ENCODE measurements at regions not wholly inside any gene's neighbourhood (a gene's known extent, or its start where the extent isn't known, plus 50 kb on each side); places are given as distances from the start of the nearest gene placed in this dataset.
A peak's percentile ranks its signal among the peaks of the same experiment; 100 is the strongest.

DNA sequence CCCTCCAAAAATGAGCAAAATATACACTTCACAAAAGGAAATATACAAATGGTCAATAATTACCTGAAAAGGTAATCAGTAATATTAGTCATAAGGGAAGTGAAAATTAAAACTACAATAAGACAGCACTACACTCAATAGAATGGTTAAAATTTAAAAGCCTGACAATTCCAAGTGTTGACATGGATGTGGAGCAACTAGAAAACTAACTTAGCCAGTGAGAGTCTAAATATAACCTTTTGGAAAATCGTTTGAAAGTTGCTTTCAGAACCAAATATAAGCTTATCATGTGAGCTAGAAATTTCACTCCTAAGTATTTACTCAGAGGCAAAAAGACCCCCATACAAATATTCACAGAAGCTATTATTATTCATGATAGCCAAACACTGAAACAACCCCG, 105.1 kb upstream of the MVB12B start:
- no peak for DNase-seq (ENCODE audit: low read depth)

GRCh38 chr9:126222363-126222834, 104.2 kb upstream of the MVB12B start:
- DNase-seq (ENCODE audit: low read depth): no peak

DNA sequence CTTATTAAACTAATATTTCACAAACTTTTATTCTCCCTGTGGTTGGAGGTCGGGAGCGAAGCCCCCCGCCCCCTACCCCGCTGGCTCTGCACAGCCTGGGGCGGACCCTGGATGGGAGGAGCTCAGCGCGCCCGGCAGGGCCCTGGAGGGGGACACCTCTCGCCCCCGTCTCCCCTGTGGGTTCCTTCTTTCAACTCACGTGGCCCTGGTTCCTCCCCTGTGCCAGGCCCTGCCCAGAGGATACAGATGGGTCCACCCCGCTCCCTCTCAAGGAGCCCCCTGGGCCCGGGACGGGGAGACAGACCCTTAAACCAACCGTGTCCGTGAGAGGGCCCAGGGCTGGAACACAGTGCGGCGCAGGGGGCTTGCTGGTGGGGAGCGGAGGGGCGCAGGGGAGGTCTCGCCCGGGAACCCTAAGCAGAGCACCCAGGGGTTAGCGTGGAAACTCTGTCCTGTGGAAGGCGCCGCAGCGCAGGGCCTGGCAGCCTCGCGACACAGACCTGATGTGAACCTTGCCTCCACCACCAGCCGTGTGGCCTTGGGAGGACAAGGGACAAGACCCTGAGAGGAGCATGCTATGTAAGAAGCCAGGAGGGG, 103.7 kb upstream of the MVB12B start:
- no peak for DNase-seq (ENCODE audit: low read depth)

DNA sequence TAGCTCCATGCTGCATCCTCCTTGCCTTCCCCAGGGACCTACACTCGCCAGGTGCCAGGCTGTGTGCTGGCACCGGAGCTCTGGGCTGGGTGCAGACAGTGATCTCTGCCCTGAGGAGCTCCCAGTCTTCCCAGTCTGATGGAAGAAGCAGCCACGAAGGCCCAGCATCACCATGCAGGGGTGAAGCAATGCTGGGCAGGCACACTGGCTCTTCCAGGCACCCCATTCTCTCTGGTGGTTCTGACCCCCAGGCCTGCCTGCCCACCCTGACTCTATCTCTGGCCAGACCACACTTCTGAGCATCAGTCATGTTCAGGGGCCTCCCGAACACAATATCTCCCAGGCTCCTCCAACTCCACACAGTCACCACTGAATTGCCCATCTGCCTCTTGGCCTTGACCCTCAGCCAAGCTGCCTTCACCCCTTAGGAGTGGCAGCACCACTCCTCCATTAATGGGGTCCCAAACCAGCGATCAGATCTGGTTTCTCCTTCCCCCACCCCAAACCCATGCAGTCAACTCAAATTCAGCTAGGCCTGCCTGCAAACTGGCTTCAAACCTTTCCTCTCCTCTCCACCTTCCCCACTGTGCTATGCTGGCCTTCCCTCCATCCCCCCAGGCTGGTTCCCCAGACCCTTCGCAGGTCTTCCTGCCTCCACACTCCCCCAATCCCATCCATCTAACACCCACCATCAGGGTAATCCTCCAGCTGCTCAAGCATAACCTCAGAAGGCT, 102.7 kb upstream of the MVB12B start:
- DNase-seq (ENCODE audit: low read depth): no peak

- DNase-seq (ENCODE audit: low read depth): no peak
These were observed 100.7 kb upstream of the MVB12B start for GRCh38 chr9:126225611-126226609.

DNA sequence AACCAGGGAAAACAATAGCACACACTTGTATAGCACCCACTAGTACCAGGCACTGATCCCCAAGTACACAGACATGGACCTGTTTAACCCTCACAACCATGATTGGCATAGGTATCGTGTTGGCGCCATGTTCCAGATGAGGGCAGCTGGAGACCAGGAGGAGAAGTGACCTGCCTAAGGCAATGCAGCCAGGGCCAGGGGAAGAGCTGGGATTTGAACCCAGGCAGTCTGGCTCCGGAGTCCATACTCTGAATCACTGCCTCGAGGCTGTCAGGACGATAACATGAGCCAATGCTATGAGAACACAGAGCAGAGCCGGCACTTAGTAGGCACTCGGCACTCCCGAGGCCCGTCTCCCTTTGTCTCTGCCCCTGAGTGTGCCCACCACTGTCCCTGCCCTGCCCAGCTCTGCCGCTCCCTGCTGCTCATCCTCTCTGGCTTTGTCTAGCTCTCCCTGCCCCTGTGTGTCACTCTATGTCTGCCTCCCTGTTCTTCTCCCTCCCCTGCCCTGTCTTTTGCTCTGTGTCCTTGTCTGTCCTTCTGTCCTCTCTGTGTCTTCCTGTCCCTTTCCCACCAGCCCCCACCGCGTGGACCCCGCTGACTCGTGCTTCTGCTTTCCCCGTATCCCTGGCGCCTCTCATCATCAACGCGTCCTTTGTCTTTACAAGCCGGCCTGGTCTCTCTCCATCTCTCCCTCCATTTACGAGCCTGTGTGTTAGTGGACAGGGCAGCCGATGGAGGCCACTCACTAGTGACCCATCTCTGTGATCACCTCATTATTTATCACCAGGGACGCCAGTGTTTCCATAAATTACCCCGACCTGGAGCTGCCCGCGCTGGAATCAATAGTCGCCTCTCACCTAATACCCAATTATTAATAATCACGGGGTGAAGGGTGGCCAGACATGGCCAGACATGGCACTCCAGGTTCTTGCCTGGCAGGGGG, 99.4 kb upstream of the MVB12B start:
- DNase-seq (ENCODE audit: low read depth): no peak

GRCh38 chr9:126228111-126228780, 98.4 kb upstream of the MVB12B start:
- DNase-seq (ENCODE audit: low read depth): no peak

DNA sequence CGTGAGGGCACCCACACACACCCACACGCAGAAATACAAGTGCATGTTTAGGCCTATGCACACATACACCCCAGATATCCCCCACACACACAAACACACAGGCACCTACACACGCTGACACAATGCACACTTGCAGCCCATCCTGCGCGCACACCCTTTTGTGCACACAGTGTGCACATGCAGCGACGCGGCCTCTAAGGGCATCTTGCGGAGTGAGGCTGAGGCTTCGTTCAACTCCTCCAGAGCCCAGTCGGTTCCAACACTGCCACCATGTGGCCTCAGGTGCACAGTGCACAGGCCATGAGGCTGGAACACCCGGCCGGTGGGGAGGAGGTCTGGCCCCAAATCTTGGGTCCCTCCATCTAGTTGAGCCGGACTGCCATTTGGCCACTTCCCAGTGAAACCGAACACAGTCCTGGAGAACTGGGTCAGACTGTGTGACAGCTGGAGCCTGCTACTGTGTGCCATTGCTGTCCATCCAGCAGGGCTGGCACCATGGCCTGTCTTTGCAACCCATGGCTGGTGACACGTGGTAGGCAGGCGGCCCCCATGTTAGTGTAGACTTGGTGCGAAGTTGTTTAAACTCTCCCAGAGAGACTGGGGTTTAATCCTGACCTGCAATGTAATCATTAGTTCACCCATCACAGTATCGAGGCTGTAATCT, 97.7 kb upstream of the MVB12B start:
- peak; percentile 11 for DNase-seq (ENCODE audit: low read depth)

DNA sequence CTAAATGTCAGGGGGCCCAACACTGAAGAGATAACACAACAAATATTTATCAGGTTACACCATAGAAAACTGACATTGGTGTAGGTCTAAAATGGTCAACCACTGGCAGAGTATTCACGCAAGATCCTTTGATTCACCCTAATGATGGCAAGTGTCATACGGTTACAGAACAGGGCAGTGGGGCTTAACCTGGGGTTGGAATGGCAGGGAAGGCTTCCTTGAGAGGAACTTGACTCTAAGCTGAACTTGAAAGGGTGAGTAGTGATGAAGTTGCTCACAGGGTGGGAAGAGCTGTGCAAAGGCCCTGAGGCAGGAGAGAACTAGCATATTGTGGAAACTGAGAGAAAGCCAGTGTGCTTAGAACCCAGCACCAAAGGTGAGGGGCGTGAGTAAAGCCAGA, 97.1 kb upstream of the MVB12B start:
- DNase-seq (ENCODE audit: low read depth): no peak

DNA sequence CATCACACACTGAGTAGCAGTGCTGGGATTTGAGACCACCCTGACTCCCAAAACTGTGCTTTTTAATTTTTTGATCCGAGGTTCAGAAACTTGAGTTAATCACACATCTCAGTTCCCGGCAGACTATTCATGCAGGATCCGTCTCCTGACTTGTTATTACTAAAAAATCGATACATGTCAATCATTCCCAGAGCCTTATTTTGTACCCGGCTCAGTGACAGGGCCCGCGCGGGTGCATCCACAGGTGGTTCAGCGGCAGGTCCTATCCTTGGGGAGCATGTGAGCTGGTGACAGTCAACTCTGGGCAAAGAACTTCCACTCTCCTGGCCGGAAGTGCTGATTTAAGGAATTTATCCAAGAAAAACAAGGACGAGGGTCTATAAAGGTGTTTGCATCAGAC, 95.9 kb upstream of the MVB12B start:
- DNase-seq (ENCODE audit: low read depth): no peak

- DNase-seq (ENCODE audit: low read depth): no peak
These were observed 94.2 kb upstream of the MVB12B start for GRCh38 chr9:126232461-126232860.

DNA sequence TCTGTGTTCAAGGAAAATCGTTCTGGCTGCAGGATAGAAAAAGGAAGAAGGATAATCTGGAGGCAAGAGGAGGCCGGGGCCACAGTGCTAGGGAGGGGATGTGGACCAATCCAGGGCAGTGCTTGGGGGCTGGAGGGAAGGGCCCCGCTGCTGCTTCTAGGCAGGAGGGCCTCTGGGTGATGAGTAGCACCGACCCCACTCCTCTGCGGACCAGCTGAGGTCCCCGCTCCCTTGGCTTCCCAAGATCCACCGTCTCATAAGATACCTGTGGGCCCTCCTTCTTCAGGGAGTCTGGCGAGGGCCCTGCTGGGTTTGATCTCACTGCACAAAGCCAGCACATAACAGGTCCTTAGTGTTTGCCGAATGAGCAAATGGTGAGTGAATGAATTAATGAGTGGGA, 93.5 kb upstream of the MVB12B start:
- DNase-seq (ENCODE audit: low read depth): no peak

DNA sequence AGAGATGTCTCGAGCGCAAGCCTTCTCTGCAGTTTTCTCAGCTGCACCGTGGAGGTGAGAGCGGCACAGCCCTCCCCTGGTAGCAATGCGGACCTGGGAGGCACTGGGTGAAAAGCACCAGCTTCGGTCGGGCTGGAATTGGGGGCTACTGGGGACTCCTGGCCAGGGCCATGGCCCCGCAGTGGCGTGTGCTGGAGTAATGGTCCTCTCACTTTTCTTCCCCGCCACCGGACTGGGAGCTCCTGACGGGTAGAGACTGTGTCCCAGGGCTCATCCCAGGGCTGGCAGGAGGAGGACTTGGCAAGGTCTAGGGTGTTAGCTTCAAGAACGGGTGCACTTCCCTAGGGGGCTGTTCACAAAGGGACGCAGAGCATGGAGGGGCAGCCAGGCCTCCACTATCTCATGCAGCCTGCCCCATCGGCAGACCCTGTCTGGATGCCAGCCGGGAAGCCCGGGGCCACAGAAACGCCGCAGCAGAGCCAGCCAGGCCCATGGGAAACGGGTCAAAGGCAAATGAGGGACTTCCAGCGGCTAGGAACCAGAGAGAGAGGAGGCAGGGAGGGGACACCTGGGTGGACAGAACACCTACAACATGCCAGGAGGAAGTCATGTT, 92.6 kb upstream of the MVB12B start:
- no peak for DNase-seq (ENCODE audit: low read depth)

GRCh38 chr9:126234681-126235335, 91.8 kb upstream of the MVB12B start:
- no peak for DNase-seq (ENCODE audit: low read depth)

GRCh38 chr9:126235336-126236243, 91.0 kb upstream of the MVB12B start:
- DNase-seq (ENCODE audit: low read depth): no peak

DNA sequence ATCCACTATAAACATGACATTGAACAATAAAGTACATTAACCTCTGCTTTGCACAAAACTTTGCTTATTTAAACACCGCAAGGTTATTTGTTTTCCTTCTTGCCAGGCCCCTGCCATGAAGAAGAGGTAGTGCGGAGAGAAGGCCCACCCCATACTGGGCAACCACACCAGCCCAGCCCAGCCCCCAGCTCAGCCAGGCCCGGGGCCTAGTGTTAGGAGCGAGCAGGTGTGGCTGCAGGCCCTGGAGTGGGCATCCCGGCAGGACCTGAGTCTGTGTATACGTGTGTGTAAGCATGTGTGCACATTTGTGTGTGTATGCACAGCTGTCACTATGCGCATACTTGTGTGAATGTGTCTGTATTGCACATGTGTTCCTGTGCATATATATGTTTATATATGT, 90.4 kb upstream of the MVB12B start:
- no peak for DNase-seq (ENCODE audit: low read depth)

GRCh38 chr9:126238415-126238814, 88.2 kb upstream of the MVB12B start:
- no peak for DNase-seq (ENCODE audit: low read depth)

DNA sequence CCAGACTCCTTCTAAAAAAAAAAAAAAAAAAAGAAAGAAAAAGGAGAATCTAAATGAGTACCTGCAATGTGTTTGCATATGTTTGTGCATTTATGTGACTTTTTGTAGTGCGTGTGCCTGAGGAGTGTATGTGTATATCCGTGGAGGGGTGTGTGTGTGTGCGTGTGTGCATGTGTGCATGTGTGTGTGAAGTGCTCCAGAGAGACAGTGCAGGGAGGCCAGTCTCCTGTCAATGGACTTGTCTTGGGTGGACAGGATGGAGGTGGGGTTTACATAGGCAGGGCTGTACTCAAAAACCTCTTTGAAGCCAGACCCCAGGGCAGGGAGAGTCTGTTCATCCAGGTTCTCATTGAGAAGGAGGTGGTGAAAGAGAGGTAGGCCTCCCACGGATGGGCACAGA, 87.1 kb upstream of the MVB12B start:
- no peak for DNase-seq (ENCODE audit: low read depth)
